SW480 (cell line): ENCODE measurements at regions not wholly inside any gene's neighbourhood (a gene's known extent, or its start where the extent isn't known, plus 50 kb on each side); places are given as distances from the start of the nearest gene placed in this dataset.

ENCODE experiments used
- DNase-seq: peaks from one replicate; pipeline ENCODE4 v3.0.0-alpha.2; 2016; ENCODE audit warnings: low spot score

DNA sequence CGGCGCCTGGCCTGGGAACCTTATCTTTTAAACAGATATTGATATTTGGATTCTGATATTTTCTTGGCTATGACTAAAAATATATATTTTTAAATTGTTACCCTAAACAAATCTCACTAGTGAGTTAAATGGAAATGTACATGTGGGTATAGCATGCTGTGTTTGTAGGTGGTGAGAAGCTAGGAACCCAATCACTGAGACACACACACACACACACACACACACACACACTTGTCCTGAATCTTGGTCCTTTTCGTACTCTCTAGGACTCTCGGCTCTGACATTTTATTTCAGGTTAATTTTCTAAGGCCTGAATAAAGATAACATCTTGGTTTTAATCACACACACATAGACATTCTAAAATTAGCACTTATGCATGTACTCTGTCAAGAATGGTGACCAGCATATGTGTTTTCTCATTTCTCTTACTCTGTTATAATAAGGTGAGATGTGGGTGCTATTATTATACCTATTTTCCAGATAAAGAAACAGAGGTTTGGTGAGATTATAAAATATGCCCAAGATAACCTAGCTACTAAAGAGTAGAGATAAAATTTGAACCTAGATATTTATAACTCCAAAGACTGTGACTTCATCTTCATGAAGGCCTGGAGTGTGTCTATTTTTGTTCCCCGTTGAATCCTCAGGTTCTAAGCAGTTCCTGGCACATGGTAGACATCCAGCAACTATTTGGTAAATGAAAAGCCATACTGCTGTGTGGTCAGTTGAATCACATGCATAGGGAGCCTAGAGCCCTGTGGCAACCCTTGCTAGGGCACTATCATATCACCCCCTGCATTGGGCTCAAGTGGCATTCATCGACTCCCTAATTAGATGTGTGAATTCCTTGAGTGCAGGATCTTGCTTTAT is 85.0 kb upstream of the RAB3GAP2 start:
- no peak for DNase-seq

DNA sequence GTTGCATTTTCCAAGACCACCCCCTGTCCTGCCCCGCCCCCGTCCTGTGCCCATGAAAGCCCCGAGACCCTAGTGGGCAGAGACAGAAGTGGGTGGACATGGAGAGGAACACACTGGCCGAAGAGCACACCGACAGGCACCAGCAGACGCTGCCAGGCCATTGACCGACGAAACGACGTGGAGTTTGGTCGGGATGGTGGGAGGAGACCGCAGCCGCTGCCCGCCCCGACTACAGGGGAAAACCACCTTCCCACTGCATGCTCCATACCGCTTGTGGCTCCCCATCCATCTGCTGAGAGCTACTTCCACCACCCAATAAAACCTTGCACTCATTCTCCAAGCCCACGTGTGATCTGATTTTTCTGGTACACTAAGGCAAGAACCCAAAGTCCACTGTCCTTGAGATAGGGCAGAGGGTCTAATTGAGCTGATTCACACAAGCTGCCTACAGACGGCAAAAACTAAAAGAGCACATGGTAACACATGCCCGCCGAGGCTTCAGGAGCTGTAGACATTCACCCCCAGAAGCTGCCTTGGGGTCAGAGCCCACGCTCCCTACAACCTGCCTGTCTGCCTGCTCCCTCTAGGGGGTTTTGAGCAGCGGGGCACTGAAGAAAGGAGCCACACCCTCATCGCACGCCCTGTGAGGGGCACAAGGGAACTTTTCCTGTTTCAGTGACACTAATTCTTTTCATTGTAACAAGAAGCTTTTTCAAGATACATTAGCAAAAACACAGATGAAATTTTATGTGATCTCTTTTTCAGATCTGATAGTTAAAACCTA is 81.2 kb upstream of the RAB3GAP2 start:
- DNase-seq: no peak

DNA sequence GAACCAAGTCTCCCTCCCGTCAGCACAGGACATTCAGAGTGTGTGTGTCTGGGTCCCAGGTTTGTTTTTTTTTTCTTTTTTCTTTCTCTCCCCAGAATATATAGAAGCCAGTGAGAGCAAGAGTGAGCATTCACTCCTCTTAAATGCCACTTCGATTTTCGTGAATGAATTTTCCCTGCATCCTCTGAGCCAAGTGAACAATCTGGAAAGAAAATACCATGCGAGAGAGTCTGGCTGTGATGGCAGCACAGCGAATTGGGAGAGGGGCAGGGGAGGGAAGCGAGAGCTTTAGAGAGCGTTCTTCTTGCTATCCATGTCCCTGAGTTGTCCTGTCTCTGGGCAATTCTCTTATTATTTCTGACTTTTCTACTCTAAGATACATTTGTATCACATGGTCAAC is 76.0 kb upstream of the RAB3GAP2 start:
- no peak for DNase-seq

DNA sequence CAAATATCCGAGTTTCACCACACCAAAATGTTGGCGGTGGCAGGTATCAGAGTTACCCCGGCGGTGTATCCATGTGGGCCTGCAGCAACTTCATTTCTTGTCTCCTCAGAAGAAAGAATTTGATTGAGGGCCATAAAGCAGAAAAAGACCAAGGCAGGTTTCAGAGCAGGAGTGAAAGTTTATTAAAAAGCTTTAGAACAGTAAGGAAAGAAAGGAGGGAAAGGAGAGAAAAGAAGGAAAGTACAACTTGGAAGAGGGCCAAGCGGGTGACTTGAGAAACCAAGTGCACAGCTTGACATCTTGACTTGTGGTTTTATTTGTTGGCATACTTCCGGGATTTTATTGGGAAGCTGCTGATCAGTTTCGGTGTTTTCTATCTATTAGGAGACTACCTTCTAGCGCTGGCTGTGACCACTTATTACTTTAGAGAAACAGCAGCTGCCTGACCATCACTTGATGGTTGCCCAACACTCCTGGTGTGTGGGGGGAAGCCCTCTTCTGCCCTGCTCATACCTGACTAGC is 75.5 kb upstream of the RAB3GAP2 start:
- DNase-seq: no peak

DNA sequence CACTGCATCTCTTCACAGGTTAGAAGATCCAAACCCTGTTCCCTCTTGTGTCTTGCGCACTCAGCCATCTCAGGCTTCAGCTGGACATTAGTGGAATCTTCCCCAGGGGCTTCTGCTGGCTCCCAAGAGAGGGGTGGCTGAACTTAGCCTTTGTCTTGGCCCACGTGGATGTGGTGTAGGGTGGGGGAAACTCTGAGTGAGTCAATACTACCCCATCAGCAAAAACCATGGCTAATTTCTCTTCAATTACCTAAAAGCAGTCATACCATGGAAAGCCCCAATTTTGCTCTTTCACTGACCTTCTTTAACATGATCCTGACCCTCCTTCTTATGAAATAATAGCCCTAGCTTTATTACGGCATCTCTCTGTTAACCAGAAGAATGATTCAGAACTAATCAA is 72.5 kb upstream of the RAB3GAP2 start:
- DNase-seq: no peak

DNA sequence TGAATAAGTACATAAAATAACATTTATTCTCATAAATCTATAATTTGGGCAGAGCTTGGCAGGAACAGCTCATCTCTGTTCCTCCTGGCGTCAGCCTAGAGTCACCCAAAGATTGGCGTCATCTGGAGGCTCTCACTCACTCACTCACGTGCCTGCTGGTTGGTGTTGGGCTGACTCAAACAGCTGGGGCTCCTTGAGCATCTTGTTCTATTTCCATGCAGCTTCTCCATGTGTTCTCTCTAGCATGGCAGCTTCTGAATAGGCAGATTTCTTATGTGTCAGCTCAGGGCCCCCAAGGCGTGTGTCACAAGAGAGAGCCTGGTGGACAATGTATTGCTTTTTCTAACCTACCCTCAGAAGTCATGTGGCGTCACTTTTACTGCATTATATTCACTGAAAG is 70.6 kb upstream of the RAB3GAP2 start:
- no peak for DNase-seq

DNA sequence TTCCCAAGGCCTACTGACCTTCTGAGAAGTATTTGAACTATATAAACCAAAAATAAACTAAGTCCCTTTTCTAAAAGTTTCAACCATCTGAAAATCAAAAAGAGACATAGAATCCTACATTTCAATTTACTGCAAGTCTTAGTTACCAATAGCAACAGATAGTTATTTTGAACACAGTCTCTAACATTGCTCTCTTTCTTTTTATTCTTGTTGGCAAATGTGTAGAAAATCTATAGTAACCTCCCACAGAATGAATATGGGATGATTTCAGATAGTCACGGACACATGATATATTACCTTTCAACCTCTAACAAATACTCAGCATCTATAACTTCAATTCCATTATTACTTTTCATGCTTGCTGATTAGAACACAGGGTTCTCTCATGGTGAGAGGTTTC is 68.9 kb upstream of the RAB3GAP2 start:
- DNase-seq: no peak

DNA sequence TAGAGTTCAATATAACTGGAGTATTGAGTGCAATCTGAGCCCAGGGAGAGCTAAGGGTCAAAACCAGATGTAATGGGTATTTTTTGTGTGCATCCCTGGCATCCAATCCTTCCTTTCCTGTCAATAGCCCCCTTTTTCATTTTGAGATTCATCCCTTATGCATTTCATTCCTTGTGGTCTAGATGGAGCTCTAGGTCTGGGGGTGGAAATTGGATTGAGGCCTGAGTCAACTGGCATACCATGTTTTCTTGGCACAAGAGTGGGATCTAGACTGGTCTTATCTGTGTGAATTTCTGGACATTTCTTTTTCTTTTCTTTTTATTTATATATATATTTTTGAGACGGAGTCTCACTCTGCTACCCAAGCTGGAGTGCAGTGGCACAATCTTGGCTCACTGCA is 67.3 kb upstream of the RAB3GAP2 start:
- no peak for DNase-seq

DNA sequence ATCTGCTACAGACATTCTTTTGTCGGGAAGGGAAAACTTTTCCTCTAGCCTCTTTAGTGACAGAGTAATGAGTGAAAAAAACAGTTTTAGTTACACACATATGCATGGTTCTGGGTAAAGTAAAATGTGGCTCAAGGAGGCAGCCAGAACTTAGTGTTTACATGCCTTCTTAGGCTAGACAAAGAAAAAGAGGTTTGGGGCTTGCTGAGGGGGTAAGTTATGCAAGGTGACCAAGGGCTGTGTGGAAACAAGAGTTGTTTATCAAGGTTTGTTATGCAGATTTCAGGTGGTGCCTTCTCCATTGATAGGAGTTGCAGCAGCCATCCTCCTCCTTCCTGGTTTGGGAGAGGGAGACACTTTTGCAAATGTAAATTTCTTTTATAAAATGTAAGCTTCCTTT is 66.5 kb upstream of the RAB3GAP2 start:
- DNase-seq: no peak

DNA sequence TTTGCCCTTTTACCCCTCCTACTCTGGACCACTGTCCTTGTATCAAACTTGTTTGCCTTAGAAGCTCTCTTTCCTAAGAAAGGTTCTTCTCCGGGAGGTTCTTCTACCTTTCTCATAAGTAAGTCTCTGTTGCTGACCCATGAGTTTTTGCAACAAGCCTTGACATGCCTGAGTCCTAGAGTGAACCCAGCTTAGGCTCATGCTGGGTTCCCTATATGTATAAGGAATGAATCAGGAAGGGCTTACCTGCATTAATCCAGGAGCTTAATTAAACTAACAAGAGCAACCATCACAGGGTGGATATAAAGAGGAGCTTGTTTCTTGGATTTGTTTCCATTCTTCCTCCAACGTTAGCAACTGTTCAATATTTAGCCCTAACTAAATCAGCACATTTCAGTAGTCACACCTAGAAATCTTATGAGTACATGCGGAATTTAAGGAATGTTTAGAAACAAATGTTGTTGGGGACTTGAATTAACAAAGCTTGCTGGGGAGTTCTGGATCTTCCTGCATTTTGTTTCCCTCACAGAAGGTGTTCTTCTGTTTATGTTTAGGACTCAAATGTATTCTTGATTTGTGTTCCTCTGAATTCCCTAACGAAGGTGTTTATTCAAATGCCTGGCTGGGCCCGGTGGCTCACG is 64.3 kb upstream of the RAB3GAP2 start:
- DNase-seq: no peak

DNA sequence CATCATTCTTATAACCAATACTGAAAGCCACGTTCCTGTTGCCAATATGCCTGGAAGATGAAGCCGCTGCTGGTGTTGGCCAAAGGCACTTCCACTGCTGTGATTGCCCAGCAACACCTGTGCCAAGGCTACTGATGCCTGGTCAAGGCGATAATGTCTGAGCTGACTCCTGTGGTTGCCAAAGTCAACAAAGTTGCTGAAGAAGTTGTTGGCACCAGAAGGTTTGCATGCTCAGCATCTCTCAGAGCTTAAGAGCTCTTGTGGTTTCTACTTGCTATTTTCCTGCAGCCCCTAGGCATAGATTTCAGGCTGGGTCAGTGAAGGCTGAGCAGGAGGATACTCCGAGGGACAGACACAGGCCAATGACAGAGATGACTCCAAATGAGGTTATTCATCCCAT is 63.4 kb upstream of the RAB3GAP2 start:
- DNase-seq: no peak

DNA sequence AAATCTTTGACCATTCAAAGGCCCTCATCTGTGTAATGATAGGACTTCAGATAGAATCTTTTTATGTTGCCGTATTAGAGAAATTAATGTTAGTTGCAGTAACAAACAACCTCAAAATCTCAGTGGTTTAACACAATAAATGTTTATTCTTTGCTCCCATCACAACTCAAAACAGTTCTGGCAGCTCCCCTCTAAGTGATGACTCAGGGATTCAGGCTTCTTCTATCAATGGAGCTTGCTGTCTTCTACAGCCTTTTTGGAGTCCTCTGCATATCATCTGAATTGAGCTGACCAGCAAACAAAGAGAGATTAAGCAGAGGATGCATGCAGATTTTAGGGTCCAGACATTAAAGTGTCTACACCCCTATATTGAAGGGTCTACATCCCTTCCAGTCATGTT is 59.1 kb upstream of the RAB3GAP2 start:
- no peak for DNase-seq

DNA sequence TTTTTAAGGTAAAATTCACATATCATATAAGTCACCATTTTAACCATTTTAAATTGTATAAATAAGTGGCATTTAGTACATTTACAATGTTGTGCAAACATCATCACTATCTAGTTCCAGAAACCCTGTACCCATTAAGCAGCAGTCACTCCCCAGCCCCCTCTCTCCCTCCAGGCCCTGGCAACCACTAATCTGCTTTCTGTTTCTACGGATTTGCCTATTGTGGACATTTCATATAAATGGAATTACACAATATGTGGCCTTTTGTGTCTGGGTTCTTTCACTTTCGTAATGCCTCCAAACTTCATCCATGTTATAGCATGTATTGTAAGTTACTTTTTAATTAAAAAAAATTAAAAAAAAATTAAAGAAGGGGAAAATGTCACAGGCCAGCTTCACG is 58.0 kb upstream of the RAB3GAP2 start:
- DNase-seq: no peak

DNA sequence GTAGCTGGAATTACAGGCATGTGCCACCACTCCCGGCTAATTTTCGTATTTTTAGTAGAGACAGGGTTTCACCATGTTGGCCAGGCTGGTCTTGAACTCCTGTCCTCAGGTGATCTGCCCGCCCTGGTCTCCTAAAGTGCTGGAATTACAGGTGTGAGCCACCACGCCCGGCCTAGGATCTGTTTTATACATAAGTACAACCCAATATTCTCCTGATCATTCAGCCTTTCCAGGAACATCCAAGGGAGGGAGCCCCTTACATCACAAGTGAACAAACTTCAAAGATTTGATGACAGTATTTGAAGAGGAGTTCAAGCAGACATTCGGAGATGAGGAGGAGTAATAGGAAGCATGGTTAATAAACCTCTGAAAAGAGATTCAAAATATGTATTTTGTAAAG is 54.9 kb upstream of the RAB3GAP2 start:
- DNase-seq: no peak

DNA sequence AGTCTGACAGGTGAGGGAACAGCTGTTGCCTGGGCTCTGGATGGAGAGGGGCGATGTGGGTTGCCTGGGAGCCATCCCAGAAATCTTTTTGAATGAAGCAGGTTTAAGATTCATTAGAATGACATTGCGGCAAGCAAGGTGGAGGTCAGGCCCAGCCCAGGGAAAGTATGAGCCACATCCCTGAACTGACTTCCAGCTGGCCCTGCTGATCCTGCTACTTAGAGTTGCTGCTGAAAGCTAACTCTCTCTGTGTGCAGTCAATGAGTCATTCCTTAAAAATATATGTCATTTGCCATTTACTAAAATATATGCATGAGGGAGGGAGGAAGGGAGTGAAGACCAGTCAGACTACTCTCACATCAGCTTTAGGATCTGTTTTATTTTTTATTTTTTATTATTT is 54.3 kb upstream of the RAB3GAP2 start:
- DNase-seq: no peak

DNA sequence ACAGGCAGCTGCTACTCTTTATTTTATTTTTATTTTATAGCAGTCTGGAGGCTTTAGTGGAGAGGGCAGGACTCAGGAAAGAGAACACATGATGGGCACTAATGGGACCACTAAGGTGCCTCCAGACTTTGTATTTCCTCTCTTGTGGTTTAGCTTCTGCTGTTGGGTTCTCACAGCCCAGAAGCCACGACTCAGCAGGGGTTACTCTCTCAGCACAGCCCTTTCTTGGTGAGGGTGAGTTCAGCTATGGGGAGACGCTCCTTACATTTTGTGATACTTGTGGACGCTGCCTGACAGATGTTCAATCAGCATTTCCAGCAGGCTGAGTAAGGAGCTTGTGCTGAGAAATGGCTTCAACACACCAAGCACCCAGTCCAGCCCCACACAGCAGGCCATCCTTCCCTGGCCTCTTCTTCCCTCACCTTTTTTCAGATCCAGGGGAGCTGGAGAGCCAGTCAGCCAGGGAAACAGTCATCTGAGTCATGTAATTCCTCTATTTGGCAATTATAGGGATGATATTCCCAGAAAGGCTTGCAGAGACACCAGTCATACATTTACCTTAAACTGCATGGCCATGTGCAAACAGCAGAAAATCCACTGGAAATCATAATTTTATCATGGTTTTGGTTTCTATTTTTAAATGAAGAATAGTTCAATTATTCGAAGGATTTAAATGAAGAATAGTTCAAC is 53.2 kb upstream of the RAB3GAP2 start:
- DNase-seq: no peak

DNA sequence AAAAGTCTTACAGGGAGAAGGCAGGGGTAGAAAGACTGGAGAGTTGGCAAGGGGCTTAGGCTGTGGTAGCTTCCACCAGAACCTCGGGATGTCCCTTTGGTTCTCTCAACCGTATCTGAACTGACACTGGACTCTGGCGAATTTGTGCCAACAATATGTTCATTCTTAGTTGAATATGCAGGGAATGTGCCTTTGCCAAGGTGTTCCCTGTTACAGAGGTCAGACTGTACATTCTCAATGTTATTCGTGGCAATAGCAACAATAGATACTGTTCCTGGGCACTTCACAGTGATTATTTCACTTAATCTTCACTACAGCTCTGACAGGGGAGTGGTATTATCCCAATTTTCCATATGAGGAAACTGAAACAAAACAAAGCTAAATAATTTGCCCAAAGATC is 51.5 kb upstream of the RAB3GAP2 start:
- no peak for DNase-seq

DNA sequence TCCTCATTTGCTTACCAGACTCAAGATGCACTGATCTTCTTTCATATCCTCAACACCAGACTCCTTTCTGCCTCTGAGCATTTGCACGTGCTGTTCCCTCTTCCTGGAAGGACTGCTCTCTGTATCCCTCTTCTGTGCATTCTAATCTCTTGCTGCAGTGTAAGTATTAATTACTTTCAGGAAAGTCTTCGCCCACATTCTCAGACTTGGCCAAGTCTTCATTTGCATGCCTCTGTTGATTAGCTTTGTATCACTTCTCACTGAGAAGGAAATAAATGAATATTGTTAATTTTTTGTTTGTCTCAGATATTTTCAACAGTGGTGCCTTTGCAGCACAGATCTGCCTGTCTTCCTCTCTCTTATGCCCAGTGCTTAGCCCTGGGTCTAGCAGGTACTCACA is 50.3 kb upstream of the RAB3GAP2 start:
- DNase-seq: no peak
